WTC11 (cell line): ENCODE measurements at regions not wholly inside any gene's neighbourhood (a gene's known extent, or its start where the extent isn't known, plus 50 kb on each side); places are given as distances from the start of the nearest gene placed in this dataset.

ENCODE experiments used
- ATAC-seq: fragments of 200-7000 bp; cut with Tn5 transposase; 2 replicates; pipeline ENCODE4 v1.10.0; 2021; ENCODE audit warnings: mild to moderate bottlenecking, moderate library complexity
- CTCF ChIA-PET: fragments of 300-600 bp; sonication (Branson Sonifier 250); formaldehyde crosslinking; loops from one replicate; lab custom pipeline; 2021; ENCODE audit warnings: antibody characterized with exemption; lab: Charles Lee
- POLR2A ChIA-PET: fragments of 350-600 bp; sonication (Branson Sonifier 250); formaldehyde crosslinking; loops from one replicate; lab custom pipeline; 2021; ENCODE audit warnings: antibody characterized with exemption; lab: Charles Lee
- DNase-seq: peaks from one replicate; pipeline ENCODE4 v3.0.0; 2021; ENCODE audit warnings: low spot score
- H3K27ac Mint-ChIP-seq: 2 replicates; pipeline ENCODE4 v1.8.0; 2021; ENCODE audit warnings: mixed read lengths
- H3K27me3 Mint-ChIP-seq: 2 replicates; pipeline ENCODE4 v1.8.0; 2021; ENCODE audit warnings: low read depth, mild to moderate bottlenecking, moderate library complexity, mixed read lengths
- H3K36me3 Mint-ChIP-seq: 2 replicates; pipeline ENCODE4 v1.8.0; 2021; ENCODE audit warnings: mixed read lengths
- H3K4me1 Mint-ChIP-seq: 2 replicates; pipeline ENCODE4 v1.8.0; 2022; ENCODE audit warnings: mixed read lengths
- H3K4me3 Mint-ChIP-seq: 2 replicates; pipeline ENCODE4 v1.8.0; 2021; ENCODE audit warnings: mild to moderate bottlenecking, moderate library complexity, mixed read lengths
- H3K9me3 Mint-ChIP-seq: 2 replicates; pipeline ENCODE4 v1.8.0; 2021; ENCODE audit warnings: mixed read lengths
- CBFB ChIP-seq: sonication (generic); formaldehyde crosslinking; IDR thresholded peaks from 2 replicates; pipeline ENCODE4 v1.8.1; 2022; ENCODE audit warnings: mild to moderate bottlenecking, low read depth, missing genetic modification reagents
- FOXP1 ChIP-seq: sonication (generic); formaldehyde crosslinking; IDR thresholded peaks from 2 replicates; pipeline ENCODE4 v1.8.0; 2022; ENCODE audit warnings: missing genetic modification reagents, mild to moderate bottlenecking, moderate library complexity, borderline replicate concordance
- GTF2I ChIP-seq: fragments of 250-450 bp; sonication (Bioruptor Pico); conservative IDR thresholded peaks from 2 replicates; pipeline ENCODE4 v1.4.0; 2021; ENCODE audit warnings: mild to moderate bottlenecking
- NFATC4 ChIP-seq: fragments of 250-450 bp; sonication (Bioruptor Pico); IDR thresholded peaks from 2 replicates; pipeline ENCODE4 v1.9.0; 2021; ENCODE audit warnings: mild to moderate bottlenecking
- ZNF263 ChIP-seq: sonication (generic); formaldehyde crosslinking; IDR thresholded peaks from 2 replicates; pipeline ENCODE4 v1.8.1; 2022; ENCODE audit warnings: low read depth, mild to moderate bottlenecking, moderate library complexity, missing genetic modification reagents
- ZNF416 ChIP-seq: fragments of 250-450 bp; sonication (Bioruptor Pico); IDR thresholded peaks from 2 replicates; pipeline ENCODE4 v1.9.0; 2021; ENCODE audit warnings: mild to moderate bottlenecking, inconsistent platforms
- TF ChIP-seq, protein P1 (sequence below): sonication (generic); formaldehyde crosslinking; IDR thresholded peaks from 2 replicates; pipeline ENCODE4 v1.8.1; 2023; ENCODE audit warnings: mild to moderate bottlenecking, missing genetic modification reagents, moderate library complexity
- TF ChIP-seq, protein P2 (sequence below): sonication (generic); formaldehyde crosslinking; IDR thresholded peaks from 2 replicates; pipeline ENCODE4 v1.8.1; 2022; ENCODE audit warnings: low read depth, mild to moderate bottlenecking, moderate library complexity, missing genetic modification reagents, borderline replicate concordance
- TF ChIP-seq, protein P3 (sequence below): sonication (generic); formaldehyde crosslinking; IDR thresholded peaks from 2 replicates; pipeline ENCODE4 v1.8.1; 2023; ENCODE audit warnings: mild to moderate bottlenecking, missing genetic modification reagents, borderline replicate concordance
- TF ChIP-seq, protein P4 (sequence below): sonication (generic); formaldehyde crosslinking; IDR thresholded peaks from 2 replicates; pipeline ENCODE4 v1.8.0; 2022; ENCODE audit warnings: missing genetic modification reagents
- TF ChIP-seq, protein P5 (sequence below): sonication (generic); formaldehyde crosslinking; IDR thresholded peaks from 2 replicates; pipeline ENCODE4 v1.8.0; 2023; ENCODE audit warnings: missing genetic modification reagents, mild to moderate bottlenecking, borderline replicate concordance

DNA sequence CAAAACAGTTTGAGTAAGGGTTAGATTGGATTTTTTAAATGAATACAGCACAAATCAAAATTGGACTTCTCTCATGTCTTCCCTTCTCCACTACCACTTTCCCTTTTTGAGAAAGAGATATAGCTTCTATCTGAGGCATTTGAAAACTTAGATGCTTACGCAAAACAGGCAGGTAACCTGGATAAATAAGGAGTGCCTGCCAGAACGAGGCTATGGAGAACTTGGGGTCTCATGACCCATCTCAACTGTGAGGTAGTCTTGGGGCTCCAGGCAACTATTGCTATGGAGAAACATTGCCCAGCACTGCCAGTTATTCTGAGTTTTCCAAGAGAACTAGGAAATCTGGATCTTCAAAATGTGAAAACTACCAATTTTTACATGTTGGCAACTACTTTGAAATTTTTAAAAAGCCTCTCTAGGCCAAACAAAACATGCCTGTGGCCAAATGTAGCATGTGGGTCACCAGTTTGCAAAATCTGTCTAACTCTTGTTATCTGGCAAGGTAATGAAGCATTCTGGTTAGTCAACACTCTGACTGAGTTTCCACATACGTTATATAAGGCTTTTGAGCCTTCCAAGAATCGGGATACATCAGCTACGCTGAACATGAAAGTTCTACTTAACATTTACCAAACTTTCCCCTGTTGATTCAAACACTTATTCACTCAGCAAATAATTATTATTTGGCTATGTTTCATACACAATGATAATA is 752.7 kb downstream of the KCNA4 start:
- ChIA-PET POLR2A (no interaction called here), CTCF (no interaction called here)
- Mint-ChIP-seq H3K27ac (no peak overlapping the region), H3K27me3 (no peaks in the 10 kb centered on the region; the same call in 1 of the 2 replicates), H3K4me1 (no peaks in the 10 kb centered on the region), H3K36me3 (no peaks in the 10 kb centered on the region), H3K9me3 (no peaks in the 10 kb centered on the region), H3K4me3 (no peak overlapping the region)
- DNase-seq = no peak
- no peak for ATAC-seq
- TF ChIP-seq ZNF263 (CRISPR knock-in tag) (no peak), FOXP1 (no peak), CBFB (CRISPR knock-in tag) (no peak), NFATC4 (CRISPR knock-in tag) (no peak)
- TF ChIP-seq, protein P1, sequence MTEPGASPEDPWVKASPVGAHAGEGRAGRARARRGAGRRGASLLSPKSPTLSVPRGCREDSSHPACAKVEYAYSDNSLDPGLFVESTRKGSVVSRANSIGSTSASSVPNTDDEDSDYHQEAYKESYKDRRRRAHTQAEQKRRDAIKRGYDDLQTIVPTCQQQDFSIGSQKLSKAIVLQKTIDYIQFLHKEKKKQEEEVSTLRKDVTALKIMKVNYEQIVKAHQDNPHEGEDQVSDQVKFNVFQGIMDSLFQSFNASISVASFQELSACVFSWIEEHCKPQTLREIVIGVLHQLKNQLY (CRISPR knock-in tag) = no peak

DNA sequence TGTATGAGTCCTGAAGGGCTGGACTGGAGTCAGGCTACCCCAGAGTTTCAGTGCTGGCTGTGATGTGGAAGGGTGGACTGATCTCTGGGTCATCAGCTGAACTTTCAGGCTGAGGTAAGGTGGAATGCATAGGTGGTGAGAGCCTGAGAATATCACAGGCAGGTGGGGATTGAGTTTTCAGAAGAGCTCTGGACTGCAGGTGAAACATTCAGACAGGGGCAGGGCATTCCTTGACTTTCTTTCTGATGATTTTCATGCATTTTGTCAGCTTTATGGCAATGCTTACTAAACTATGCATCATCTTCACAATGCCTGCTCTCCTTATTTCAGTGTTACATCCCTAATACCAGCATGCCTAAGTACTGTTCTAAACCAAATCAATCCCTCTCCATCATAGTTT is 755.0 kb downstream of the KCNA4 start:
- Mint-ChIP-seq H3K9me3 (no peaks in the 10 kb centered on the region), H3K27ac (no peak overlapping the region), H3K36me3 (no peaks in the 10 kb centered on the region), H3K4me1 (no peaks in the 10 kb centered on the region), H3K27me3 (peaks cover 4% of the 10 kb centered on the region; the same call in 1 of the 2 replicates), H3K4me3 (no peak overlapping the region)
- ChIA-PET CTCF (no interaction called here), POLR2A (no interaction called here)
- DNase-seq (no peak), ATAC-seq (no peak)
- TF ChIP-seq, protein P2, sequence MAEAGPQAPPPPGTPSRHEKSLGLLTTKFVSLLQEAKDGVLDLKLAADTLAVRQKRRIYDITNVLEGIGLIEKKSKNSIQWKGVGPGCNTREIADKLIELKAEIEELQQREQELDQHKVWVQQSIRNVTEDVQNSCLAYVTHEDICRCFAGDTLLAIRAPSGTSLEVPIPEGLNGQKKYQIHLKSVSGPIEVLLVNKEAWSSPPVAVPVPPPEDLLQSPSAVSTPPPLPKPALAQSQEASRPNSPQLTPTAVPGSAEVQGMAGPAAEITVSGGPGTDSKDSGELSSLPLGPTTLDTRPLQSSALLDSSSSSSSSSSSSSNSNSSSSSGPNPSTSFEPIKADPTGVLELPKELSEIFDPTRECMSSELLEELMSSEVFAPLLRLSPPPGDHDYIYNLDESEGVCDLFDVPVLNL (CRISPR knock-in tag) = no peak
- TF ChIP-seq, protein P3, sequence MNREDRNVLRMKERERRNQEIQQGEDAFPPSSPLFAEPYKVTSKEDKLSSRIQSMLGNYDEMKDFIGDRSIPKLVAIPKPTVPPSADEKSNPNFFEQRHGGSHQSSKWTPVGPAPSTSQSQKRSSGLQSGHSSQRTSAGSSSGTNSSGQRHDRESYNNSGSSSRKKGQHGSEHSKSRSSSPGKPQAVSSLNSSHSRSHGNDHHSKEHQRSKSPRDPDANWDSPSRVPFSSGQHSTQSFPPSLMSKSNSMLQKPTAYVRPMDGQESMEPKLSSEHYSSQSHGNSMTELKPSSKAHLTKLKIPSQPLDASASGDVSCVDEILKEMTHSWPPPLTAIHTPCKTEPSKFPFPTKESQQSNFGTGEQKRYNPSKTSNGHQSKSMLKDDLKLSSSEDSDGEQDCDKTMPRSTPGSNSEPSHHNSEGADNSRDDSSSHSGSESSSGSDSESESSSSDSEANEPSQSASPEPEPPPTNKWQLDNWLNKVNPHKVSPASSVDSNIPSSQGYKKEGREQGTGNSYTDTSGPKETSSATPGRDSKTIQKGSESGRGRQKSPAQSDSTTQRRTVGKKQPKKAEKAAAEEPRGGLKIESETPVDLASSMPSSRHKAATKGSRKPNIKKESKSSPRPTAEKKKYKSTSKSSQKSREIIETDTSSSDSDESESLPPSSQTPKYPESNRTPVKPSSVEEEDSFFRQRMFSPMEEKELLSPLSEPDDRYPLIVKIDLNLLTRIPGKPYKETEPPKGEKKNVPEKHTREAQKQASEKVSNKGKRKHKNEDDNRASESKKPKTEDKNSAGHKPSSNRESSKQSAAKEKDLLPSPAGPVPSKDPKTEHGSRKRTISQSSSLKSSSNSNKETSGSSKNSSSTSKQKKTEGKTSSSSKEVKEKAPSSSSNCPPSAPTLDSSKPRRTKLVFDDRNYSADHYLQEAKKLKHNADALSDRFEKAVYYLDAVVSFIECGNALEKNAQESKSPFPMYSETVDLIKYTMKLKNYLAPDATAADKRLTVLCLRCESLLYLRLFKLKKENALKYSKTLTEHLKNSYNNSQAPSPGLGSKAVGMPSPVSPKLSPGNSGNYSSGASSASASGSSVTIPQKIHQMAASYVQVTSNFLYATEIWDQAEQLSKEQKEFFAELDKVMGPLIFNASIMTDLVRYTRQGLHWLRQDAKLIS (CRISPR knock-in tag) = no peak
- TF ChIP-seq GTF2I (CRISPR knock-in tag) (no peak), ZNF416 (CRISPR knock-in tag) (no peak)
- TF ChIP-seq, protein P4, sequence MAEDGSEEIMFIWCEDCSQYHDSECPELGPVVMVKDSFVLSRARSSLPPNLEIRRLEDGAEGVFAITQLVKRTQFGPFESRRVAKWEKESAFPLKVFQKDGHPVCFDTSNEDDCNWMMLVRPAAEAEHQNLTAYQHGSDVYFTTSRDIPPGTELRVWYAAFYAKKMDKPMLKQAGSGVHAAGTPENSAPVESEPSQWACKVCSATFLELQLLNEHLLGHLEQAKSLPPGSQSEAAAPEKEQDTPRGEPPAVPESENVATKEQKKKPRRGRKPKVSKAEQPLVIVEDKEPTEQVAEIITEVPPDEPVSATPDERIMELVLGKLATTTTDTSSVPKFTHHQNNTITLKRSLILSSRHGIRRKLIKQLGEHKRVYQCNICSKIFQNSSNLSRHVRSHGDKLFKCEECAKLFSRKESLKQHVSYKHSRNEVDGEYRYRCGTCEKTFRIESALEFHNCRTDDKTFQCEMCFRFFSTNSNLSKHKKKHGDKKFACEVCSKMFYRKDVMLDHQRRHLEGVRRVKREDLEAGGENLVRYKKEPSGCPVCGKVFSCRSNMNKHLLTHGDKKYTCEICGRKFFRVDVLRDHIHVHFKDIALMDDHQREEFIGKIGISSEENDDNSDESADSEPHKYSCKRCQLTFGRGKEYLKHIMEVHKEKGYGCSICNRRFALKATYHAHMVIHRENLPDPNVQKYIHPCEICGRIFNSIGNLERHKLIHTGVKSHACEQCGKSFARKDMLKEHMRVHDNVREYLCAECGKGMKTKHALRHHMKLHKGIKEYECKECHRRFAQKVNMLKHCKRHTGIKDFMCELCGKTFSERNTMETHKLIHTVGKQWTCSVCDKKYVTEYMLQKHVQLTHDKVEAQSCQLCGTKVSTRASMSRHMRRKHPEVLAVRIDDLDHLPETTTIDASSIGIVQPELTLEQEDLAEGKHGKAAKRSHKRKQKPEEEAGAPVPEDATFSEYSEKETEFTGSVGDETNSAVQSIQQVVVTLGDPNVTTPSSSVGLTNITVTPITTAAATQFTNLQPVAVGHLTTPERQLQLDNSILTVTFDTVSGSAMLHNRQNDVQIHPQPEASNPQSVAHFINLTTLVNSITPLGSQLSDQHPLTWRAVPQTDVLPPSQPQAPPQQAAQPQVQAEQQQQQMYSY = no peak
- TF ChIP-seq, protein P5, sequence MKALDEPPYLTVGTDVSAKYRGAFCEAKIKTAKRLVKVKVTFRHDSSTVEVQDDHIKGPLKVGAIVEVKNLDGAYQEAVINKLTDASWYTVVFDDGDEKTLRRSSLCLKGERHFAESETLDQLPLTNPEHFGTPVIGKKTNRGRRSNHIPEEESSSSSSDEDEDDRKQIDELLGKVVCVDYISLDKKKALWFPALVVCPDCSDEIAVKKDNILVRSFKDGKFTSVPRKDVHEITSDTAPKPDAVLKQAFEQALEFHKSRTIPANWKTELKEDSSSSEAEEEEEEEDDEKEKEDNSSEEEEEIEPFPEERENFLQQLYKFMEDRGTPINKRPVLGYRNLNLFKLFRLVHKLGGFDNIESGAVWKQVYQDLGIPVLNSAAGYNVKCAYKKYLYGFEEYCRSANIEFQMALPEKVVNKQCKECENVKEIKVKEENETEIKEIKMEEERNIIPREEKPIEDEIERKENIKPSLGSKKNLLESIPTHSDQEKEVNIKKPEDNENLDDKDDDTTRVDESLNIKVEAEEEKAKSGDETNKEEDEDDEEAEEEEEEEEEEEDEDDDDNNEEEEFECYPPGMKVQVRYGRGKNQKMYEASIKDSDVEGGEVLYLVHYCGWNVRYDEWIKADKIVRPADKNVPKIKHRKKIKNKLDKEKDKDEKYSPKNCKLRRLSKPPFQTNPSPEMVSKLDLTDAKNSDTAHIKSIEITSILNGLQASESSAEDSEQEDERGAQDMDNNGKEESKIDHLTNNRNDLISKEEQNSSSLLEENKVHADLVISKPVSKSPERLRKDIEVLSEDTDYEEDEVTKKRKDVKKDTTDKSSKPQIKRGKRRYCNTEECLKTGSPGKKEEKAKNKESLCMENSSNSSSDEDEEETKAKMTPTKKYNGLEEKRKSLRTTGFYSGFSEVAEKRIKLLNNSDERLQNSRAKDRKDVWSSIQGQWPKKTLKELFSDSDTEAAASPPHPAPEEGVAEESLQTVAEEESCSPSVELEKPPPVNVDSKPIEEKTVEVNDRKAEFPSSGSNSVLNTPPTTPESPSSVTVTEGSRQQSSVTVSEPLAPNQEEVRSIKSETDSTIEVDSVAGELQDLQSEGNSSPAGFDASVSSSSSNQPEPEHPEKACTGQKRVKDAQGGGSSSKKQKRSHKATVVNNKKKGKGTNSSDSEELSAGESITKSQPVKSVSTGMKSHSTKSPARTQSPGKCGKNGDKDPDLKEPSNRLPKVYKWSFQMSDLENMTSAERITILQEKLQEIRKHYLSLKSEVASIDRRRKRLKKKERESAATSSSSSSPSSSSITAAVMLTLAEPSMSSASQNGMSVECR (CRISPR knock-in tag) = no peak
